Right atrium auricular region (tissue), 2 donors: ENCODE measurements at regions not wholly inside any gene's neighbourhood (a gene's known extent, or its start where the extent isn't known, plus 50 kb on each side); places are given as distances from the start of the nearest gene placed in this dataset.

Experiments
- DNase-seq: peaks from one replicate; pipeline ENCODE4 v3.0.0-alpha.2; 2019; ENCODE audit warnings: low spot score
- H3K27ac ChIP-seq, 2 donors: fragments of 200-600 bp; sonication (generic); 1 replicate in 1 of 2; 2 replicates in 1 of 2; pipeline ENCODE4 v1.5.1; 2016 to 2019
- H3K27me3 ChIP-seq, 2 donors: fragments of 200-600 bp; sonication (generic); one replicate each; pipeline versions ENCODE4 v1.5.1 to v1.6.0; 2017 to 2019
- H3K36me3 ChIP-seq: fragments of 200-600 bp; sonication (generic); one replicate; pipeline ENCODE4 v1.5.1; 2016
- H3K4me1 ChIP-seq, 2 donors: fragments of 200-600 bp; sonication (generic); one replicate each; pipeline versions ENCODE4 v1.5.1 to v1.6.0; 2017 to 2019
- H3K4me3 ChIP-seq, 2 donors: fragments of 200-600 bp; sonication (generic); 1 replicate in 1 of 2; 2 replicates in 1 of 2; pipeline ENCODE4 v1.5.1; 2017 to 2019; ENCODE audit warnings: mild to moderate bottlenecking in 1 of 2, moderate library complexity in 1 of 2
- H3K9me3 ChIP-seq, 2 donors: fragments of 200-600 bp; sonication (generic); one replicate each; pipeline ENCODE4 v1.5.1; 2019
- TF ChIP-seq, protein P1 (sequence below), 2 donors: fragments of 200-600 bp; sonication (generic); IDR thresholded peaks; one replicate each; pipeline ENCODE4 v1.5.1; 2019; ENCODE audit warnings: antibody characterized with exemption in 2 of 2

DNA sequence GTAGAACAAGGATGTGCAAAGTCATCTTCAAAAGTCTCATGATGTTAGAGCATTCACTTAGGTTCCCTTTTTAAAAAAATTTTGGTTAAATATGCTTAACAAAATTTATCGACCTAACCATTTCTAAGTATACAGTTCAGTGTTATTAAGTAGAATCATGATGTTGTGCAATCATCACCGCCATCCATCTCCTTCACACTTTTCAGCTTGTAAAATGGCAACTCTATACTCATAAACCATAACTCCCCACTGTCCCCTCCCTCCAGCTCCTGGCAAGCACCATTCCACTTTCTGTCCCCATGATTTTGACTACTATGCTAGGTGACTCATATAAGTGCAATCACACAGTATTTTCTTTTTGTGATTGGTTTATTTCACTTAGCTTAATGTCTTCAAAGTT, 895.0 kb downstream of the TBL1XR1 start:
- DNase-seq: no peak
- H3K27me3 ChIP-seq: no peaks in the 10 kb centered on the region
- H3K27ac ChIP-seq: no peak overlapping the region
- TF ChIP-seq, protein P1, sequence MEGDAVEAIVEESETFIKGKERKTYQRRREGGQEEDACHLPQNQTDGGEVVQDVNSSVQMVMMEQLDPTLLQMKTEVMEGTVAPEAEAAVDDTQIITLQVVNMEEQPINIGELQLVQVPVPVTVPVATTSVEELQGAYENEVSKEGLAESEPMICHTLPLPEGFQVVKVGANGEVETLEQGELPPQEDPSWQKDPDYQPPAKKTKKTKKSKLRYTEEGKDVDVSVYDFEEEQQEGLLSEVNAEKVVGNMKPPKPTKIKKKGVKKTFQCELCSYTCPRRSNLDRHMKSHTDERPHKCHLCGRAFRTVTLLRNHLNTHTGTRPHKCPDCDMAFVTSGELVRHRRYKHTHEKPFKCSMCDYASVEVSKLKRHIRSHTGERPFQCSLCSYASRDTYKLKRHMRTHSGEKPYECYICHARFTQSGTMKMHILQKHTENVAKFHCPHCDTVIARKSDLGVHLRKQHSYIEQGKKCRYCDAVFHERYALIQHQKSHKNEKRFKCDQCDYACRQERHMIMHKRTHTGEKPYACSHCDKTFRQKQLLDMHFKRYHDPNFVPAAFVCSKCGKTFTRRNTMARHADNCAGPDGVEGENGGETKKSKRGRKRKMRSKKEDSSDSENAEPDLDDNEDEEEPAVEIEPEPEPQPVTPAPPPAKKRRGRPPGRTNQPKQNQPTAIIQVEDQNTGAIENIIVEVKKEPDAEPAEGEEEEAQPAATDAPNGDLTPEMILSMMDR (IDR thresholded peaks at IDR 0.05): no peak
- H3K4me3 ChIP-seq: no peak overlapping the region
- H3K9me3 ChIP-seq: no peaks in the 10 kb centered on the region
- H3K4me1 ChIP-seq: no peaks in the 10 kb centered on the region
- H3K36me3 ChIP-seq: no peaks in the 10 kb centered on the region

DNA sequence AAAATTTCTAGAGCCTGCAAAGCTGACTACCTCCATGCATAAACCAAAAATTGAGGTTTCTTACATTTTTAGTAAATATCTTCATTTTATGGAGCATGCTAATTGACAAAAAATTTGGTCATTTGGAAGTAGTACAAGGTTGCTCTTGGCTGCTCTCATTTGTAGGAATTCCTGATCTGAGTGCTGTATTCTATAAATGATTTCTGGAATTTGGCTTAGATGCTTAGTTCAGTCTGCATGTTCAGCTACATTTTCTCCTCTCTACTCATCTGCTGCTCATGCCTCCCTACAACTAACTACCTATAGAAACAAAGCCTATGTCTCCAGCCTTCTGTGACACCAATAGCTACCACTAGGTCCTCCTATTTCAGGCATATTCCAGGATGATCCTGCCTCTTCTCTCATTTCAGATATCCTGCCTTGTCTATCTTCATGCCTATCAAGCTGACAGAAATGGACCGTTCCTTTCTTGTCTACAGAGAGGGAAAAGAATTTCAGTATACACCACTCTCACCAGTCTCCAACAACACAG, 901.1 kb downstream of the TBL1XR1 start:
- DNase-seq: no peak
- Histone ChIP-seq H3K27ac (no peak overlapping the region), H3K36me3 (no peaks in the 10 kb centered on the region), H3K9me3 (no peaks in the 10 kb centered on the region), H3K4me1 (no peaks in the 10 kb centered on the region), H3K4me3 (no peak overlapping the region), H3K27me3 (no peaks in the 10 kb centered on the region)
- TF ChIP-seq, protein P1 (IDR thresholded peaks at IDR 0.05): no peak

DNA sequence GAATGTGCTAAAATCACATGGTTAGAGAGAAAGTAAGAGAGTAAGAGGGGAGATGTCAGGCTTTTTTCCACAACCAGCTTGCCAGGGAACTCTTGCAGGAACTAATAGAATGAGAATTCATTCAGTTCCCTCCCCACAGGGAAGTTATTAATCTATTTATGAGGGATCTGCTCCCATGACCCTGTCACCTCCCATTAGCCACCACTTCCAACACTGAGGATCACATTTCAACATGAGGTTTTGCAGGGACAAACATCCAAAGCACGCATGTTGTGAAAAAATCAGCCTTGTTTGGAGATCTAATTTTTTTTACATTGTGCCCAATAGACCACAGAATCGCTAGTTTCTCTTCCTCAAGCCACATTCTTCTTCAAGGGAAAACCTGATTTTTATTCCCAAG, 904.0 kb downstream of the TBL1XR1 start:
- Histone ChIP-seq H3K27ac (no peak overlapping the region), H3K9me3 (no peaks in the 10 kb centered on the region), H3K27me3 (no peaks in the 10 kb centered on the region), H3K36me3 (no peaks in the 10 kb centered on the region), H3K4me3 (no peak overlapping the region), H3K4me1 (no peaks in the 10 kb centered on the region)
- no peak for DNase-seq
- TF ChIP-seq, protein P1 (IDR thresholded peaks at IDR 0.05): no peak

DNA sequence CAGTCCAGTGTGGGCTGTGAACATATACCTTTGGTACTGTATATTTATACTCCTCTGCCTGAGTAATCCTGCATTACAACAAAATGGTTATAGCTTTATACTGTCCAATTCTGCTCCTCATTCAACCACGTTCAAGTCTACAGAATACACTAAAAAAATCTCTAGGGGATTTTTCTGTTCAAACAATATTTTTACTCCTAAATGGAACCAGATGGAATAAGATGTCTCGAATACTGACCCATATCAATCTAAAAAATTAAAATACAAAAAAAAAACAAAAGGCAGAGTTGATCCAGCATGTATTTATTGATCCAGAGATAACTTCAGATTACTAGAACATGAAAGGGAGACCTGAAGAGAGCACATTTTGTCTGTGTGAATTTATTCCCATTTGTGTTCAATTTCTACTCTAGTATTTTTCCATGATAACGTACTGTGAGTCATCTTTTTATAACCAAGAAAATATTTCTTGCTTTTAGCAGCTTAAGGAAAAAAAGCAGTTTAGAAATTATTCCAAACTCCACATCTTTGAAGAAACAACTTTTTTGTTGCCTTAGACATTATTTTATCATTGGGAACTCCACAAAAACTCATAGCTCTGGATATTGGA, 910.7 kb downstream of the TBL1XR1 start:
- Histone ChIP-seq H3K4me1 (no peaks in the 10 kb centered on the region), H3K27ac (no peak overlapping the region), H3K27me3 (no peaks in the 10 kb centered on the region), H3K4me3 (no peak overlapping the region), H3K9me3 (no peaks in the 10 kb centered on the region), H3K36me3 (no peaks in the 10 kb centered on the region)
- no peak for DNase-seq
- TF ChIP-seq, protein P1 (IDR thresholded peaks at IDR 0.05): no peak

DNA sequence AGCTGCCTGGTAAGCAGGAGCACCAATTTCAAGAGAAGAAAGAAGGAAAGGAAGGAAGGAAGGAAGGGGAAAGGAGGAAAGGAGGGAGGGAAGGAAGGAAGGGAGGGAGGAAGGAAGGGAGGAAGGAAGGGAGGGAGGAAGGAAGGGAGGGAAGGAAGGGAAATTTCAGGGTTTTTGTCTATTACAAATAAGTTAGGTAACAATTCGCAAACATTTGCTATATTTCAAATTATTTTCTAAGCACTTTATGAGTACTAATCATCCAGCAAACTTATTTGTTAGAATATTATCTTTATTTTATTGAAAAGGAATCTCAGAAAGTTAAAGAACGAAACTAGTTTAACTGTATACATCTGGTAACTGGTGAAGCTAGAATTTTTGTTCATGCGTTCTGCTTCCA, 921.7 kb downstream of the TBL1XR1 start:
- Histone ChIP-seq H3K27me3 (no peaks in the 10 kb centered on the region), H3K27ac (no peak overlapping the region), H3K9me3 (no peaks in the 10 kb centered on the region), H3K4me3 (no peak overlapping the region), H3K36me3 (no peaks in the 10 kb centered on the region), H3K4me1 (no peaks in the 10 kb centered on the region)
- TF ChIP-seq, protein P1 (IDR thresholded peaks at IDR 0.05): no peak
- DNase-seq: no peak

DNA sequence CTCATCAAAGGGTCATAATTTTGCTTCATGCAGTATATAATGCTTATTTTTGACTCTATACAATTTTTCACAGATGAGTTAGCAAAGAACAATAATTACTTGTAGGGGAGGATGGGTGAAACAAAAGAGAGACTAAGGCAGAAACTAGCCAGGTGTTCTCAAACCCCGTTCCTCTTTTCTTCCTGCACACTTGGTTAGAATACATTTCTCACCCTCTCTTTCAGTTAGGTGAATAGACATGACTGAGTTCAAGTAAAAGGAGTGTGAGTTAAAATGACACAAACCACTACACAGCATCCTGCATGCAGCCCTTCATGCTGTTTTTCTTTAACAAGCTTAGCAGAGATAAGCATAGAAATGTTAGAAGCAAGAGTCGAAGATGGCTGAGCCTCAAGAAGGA, 922.2 kb downstream of the TBL1XR1 start:
- no peaks in the 10 kb centered on the region for H3K4me1 ChIP-seq
- no peak overlapping the region for H3K4me3 ChIP-seq
- no peak overlapping the region for H3K27ac ChIP-seq
- DNase-seq: no peak
- no peaks in the 10 kb centered on the region for H3K9me3 ChIP-seq
- no peaks in the 10 kb centered on the region for H3K36me3 ChIP-seq
- TF ChIP-seq, protein P1 (IDR thresholded peaks at IDR 0.05): no peak
- H3K27me3 ChIP-seq: no peaks in the 10 kb centered on the region
